Breast epithelium (tissue), 4 donors: ENCODE measurements at regions not wholly inside any gene's neighbourhood (a gene's known extent, or its start where the extent isn't known, plus 50 kb on each side); places are given as distances from the start of the nearest gene placed in this dataset.

Source experiments
- DNase-seq, 2 donors: peaks; one replicate each; pipeline ENCODE4 v3.0.0-alpha.2; 2019; ENCODE audit warnings: low spot score in 2 of 2
- H3K27ac ChIP-seq, 2 donors: fragments of 200-600 bp; sonication (generic) in 1 of 2; one replicate each; pipeline ENCODE4 v1.5.1; 2016 to 2019; ENCODE audit warnings: mild to moderate bottlenecking in 1 of 2
- H3K27me3 ChIP-seq, 2 donors: fragments of 200-600 bp; sonication (generic) in 1 of 2; one replicate each; pipeline versions ENCODE4 v1.5.1 to v1.6.0; 2017 to 2019; ENCODE audit warnings: control low read depth in 1 of 2, mild to moderate bottlenecking in 1 of 2
- H3K36me3 ChIP-seq: fragments of 200-600 bp; one replicate; pipeline ENCODE4 v1.5.1; 2019
- H3K4me1 ChIP-seq, 2 donors: fragments of 200-600 bp; sonication (generic); one replicate each; pipeline ENCODE4 v1.5.1; 2016 to 2019; ENCODE audit warnings: control low read depth in 1 of 2
- H3K4me3 ChIP-seq, 3 donors: fragments of 200-600 bp; sonication (generic); 1 replicate in 2 of 3; 2 replicates in 1 of 3; pipeline ENCODE4 v1.5.1; 2016 to 2019; ENCODE audit warnings: mild to moderate bottlenecking in 3 of 3, moderate library complexity in 2 of 3
- H3K9me3 ChIP-seq, 2 donors: fragments of 200-600 bp; sonication (generic) in 1 of 2; one replicate each; pipeline ENCODE4 v1.5.1; 2016 to 2019; ENCODE audit warnings: control low read depth in 1 of 2
- CTCF ChIP-seq, 3 donors: fragments of 450-650 bp; IDR thresholded peaks; one replicate each; pipeline ENCODE4 v1.5.1; 2016 to 2017; ENCODE audit warnings: antibody characterized with exemption in 3 of 3, mild to moderate bottlenecking in 3 of 3, moderate library complexity in 3 of 3
- POLR2A ChIP-seq: fragments of 450-650 bp; IDR thresholded peaks from one replicate; pipeline ENCODE4 v1.6.1; 2016; ENCODE audit warnings: antibody characterized with exemption, mild to moderate bottlenecking, moderate library complexity
- POLR2AphosphoS5 ChIP-seq, 3 donors: sonication (generic); formaldehyde crosslinking; IDR thresholded peaks; one replicate each; pipeline ENCODE4 v1.6.1; 2017; ENCODE audit warnings: antibody characterized with exemption in 3 of 3
- intact Hi-C: fragments of 100-400 bp; cut with DNase I; formaldehyde crosslinking; loops from one replicate; pipeline ENCODE4 v1.15.1; 2023; ENCODE audit warnings: low total_unique reads

- DNase-seq, result no peak
- H3K9me3 ChIP-seq, result peaks cover 5 to 13% of the 10 kb centered on the region in 2 donors
- no peak overlapping the region for H3K4me3 ChIP-seq
- no peak overlapping the region for H3K27ac ChIP-seq
- peaks cover 0 to 4% of the 10 kb centered on the region in 2 donors for H3K27me3 ChIP-seq
- no peaks in the 10 kb centered on the region for H3K4me1 ChIP-seq
- no peaks in the 10 kb centered on the region for H3K36me3 ChIP-seq
- no peak for TF ChIP-seq POLR2AphosphoS5 (IDR thresholded peaks at IDR 0.05)
- TF ChIP-seq CTCF (IDR thresholded peaks at IDR 0.05), result no peak
- no peak for TF ChIP-seq POLR2A
- intact Hi-C loops, result no loop called here
Observed at GRCh38 chr17:5931616-5932015, 138.6 kb upstream of the WSCD1 start.

GRCh38 chr17:5933430-5933829 is 136.7 kb upstream of the WSCD1 start:
- Histone ChIP-seq H3K9me3 (peaks cover 5 to 13% of the 10 kb centered on the region in 2 donors), H3K4me1 (no peaks in the 10 kb centered on the region), H3K4me3 (no peak overlapping the region), H3K27me3 (peaks cover 0 to 10% of the 10 kb centered on the region in 2 donors), H3K36me3 (no peaks in the 10 kb centered on the region), H3K27ac (no peak overlapping the region)
- DNase-seq, result no peak
- intact Hi-C loops, result no loop called here
- TF ChIP-seq CTCF (IDR thresholded peaks at IDR 0.05) (no peak), POLR2A (no peak), POLR2AphosphoS5 (IDR thresholded peaks at IDR 0.05) (no peak)

GRCh38 chr17:5941258-5941657 is 128.9 kb upstream of the WSCD1 start:
- no peak for DNase-seq
- TF ChIP-seq CTCF (IDR thresholded peaks at IDR 0.05) (no peak), POLR2AphosphoS5 (IDR thresholded peaks at IDR 0.05) (no peak), POLR2A (no peak)
- Histone ChIP-seq H3K4me1 (no peaks in the 10 kb centered on the region), H3K27me3 (peaks cover 0 to 34% of the 10 kb centered on the region in 2 donors), H3K36me3 (no peaks in the 10 kb centered on the region), H3K27ac (no peak overlapping the region), H3K9me3 (peaks cover 0 to under 1% of the 10 kb centered on the region in 2 donors), H3K4me3 (no peak overlapping the region)
- intact Hi-C loops, result no loop called here

GRCh38 chr17:5942687-5943086 is 127.5 kb upstream of the WSCD1 start:
- H3K27ac ChIP-seq, result no peak overlapping the region
- intact Hi-C loops, result no loop called here
- peaks cover 0 to 33% of the 10 kb centered on the region in 2 donors for H3K27me3 ChIP-seq
- no peaks in the 10 kb centered on the region for H3K36me3 ChIP-seq
- DNase-seq, result no peak
- TF ChIP-seq POLR2AphosphoS5 (IDR thresholded peaks at IDR 0.05) (no peak), POLR2A (no peak), CTCF (IDR thresholded peaks at IDR 0.05) (no peak)
- peaks cover 0 to 5% of the 10 kb centered on the region in 2 donors for H3K9me3 ChIP-seq
- no peaks in the 10 kb centered on the region for H3K4me1 ChIP-seq
- no peak overlapping the region for H3K4me3 ChIP-seq

GRCh38 chr17:5943232-5943631 is 126.9 kb upstream of the WSCD1 start:
- Histone ChIP-seq H3K27me3 (peaks cover 0 to 36% of the 10 kb centered on the region in 2 donors), H3K36me3 (no peaks in the 10 kb centered on the region), H3K27ac (no peak overlapping the region)

GRCh38 chr17:5943982-5944381 is 126.2 kb upstream of the WSCD1 start:
- H3K4me3 ChIP-seq, result no peak overlapping the region
- H3K27ac ChIP-seq, result no peak overlapping the region
- no peaks in the 10 kb centered on the region for H3K36me3 ChIP-seq
- H3K27me3 ChIP-seq, result peaks cover 0 to 43% of the 10 kb centered on the region in 2 donors
- intact Hi-C loops, result no loop called here
- no peaks in the 10 kb centered on the region for H3K4me1 ChIP-seq
- H3K9me3 ChIP-seq, result peaks cover 0 to 9% of the 10 kb centered on the region in 2 donors
- DNase-seq, result no peak
- TF ChIP-seq POLR2AphosphoS5 (IDR thresholded peaks at IDR 0.05), result no peak
- no peak for TF ChIP-seq CTCF (IDR thresholded peaks at IDR 0.05)
- no peak for TF ChIP-seq POLR2A

More at GRCh38 chr17:5943232-5943631, 126.9 kb upstream of the WSCD1 start:
- Histone ChIP-seq H3K9me3 (peaks cover 0 to 5% of the 10 kb centered on the region in 2 donors), H3K4me3 (no peak overlapping the region), H3K4me1 (no peaks in the 10 kb centered on the region)
- DNase-seq, result no peak
- intact Hi-C loops, result no loop called here
- TF ChIP-seq POLR2A, result no peak
